GM04503 (cell line): ENCODE measurements at regions not wholly inside any gene's neighbourhood (a gene's known extent, or its start where the extent isn't known, plus 50 kb on each side); places are given as distances from the start of the nearest gene placed in this dataset.
"Not testable (repeated sequence)": the region's sequence is repeated elsewhere in the genome, so short reads cannot be mapped to it uniquely, and the experiment has no call there.

Source experiments
- DNase-seq: peaks from one replicate; pipeline ENCODE4 v3.0.0-alpha.2; 2012; ENCODE audit warnings: low read depth

DNA sequence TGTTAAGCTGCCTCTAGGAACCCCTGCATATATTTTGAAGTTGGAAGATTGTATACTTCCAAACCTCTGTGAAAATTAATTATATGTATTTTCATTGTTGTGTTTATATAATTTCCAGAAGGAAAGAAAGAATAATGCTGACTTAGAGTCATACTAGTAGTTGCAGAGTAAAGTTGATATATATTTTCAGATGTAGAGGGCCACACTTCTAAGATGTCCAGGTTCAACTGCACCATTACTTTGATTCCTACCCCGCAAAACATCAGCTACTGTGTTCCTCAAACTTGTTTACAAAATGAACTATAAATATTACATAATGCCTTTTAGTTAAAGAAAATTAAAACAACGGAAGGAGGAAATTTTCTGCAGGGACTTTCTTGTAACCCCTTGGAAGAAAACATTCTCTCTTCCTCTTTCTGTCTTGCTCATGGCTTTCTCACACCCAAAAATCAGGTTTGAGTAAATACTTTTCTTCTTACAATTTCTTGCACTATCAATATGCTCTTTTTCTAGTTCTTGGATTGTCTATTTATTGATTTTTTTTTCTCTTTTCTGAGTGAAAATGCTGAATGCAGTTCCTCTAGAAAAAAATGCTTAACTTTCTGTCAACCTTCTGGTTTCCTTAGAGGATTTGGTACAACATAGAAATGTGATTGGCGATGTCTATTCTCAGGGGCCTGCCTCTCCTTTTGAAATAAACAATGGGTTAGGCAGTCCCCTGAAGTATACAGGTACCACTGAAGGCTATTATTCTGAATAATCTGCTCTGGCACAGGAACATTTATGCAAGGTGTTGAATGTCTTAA, 867.8 kb downstream of the TTLL7 start:
- DNase-seq = no peak

DNA sequence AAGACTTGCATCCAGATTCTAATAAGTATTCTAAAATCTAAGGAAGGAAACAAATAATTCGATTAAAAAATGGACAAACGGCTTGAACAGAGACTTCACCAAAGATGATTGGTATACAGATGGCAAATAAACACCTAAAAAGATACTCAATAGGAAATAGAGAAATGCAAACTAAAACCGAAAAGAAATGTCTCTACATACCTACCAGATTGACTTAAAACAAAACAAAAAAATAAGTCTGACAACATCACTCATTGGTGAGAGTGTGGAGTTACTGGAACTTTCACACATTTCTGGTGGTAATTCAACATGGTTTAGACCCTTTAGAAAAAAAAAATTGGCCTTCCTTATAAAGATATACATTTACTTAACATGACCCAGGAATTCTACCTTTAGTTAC, 869.8 kb downstream of the TTLL7 start:
- DNase-seq = no peak

DNA sequence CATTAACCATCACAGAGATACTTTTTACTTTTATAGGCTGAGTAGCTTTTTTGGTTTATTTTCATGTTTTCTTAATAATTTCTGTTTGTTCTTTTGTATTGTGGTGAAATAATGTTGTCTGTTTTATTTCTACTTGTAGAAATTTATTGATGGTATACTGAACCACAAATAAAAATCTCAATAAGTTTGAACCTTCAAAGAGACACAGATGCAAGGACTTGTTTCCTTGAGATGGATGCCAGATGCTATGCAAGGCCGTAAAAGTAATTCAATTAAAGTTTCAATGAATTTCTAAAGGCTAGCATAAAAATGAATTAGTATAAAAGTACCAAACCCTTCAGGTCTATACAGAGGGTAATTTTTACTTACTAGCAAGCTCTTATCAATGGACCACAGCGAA, 873.5 kb downstream of the TTLL7 start:
- DNase-seq = no peak

DNA sequence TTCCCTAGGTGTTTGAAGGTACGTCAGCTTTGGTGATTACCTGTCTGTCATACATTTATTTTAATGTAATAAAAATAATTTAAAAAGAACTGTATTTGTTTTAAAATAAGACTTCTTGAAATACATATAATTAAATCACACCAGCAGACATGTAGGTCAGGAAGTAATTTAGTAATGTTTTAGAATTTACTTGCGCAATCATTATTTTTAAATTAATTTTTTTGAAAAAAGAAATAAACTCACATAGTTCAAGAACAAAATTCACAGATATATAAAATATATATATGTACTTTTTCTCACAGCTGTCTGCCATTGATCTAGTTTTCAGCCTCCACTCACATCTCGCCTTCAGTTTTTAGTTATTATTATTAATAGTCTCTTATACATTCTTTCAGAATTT, 875.9 kb downstream of the TTLL7 start:
- no peak for DNase-seq

DNA sequence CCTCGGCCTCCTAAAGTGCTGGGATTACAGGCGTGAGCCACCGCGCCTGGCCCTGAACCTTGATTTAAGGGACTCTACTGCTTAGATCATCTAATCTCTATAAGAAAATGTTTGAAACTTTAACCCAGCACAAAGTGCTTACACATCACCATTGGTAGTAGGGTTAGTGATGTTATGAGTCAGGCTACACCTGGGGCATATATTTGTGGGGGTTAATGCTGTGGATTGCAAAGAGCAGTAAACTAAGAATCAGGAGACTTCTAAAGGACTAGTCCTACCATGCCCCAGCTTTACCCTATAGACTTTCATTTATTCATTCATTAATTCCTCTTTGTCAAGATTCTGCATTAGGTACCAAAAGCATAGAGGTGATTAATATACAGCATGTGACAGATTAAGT, 880.5 kb downstream of the TTLL7 start:
- no peak for DNase-seq

DNA sequence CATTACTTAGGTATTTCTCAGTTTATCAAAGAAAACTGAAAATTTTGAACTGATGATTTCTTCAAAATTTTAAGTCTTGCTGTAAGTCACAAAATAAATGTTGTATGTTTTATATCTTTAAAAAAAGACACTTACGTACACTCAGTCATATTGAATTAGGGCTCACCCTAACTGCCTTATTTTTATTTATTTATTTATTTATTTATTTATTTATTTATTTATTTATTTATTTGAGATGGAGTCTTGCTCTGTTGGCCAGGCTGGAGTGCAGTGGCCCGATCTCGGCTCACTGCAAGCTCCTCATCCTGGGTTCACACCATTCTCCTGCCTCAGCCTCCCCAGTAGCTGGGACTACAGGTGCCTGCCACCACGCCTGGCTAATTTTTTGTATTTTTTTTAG, 881.9 kb downstream of the TTLL7 start:
- not testable (repeated sequence) for DNase-seq

DNA sequence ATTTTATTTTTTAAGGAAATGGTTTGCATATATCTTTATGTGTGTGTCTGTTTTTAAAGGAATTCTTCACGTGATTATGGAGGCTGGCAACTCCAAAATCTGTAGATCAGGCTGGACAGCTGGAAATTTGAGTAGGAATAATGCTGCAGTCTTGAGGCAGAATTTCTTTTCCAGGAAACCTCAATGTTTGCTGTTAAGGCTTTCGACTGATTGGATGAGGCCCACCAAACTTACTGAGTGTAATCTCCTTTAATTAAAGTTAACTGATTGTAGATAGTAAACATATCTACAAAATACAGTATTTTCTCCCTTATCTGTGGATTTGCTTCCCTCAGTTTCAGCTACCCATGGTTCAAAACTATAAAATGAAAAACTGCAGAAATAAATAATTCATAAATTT, 883.1 kb downstream of the TTLL7 start:
- no peak for DNase-seq

DNA sequence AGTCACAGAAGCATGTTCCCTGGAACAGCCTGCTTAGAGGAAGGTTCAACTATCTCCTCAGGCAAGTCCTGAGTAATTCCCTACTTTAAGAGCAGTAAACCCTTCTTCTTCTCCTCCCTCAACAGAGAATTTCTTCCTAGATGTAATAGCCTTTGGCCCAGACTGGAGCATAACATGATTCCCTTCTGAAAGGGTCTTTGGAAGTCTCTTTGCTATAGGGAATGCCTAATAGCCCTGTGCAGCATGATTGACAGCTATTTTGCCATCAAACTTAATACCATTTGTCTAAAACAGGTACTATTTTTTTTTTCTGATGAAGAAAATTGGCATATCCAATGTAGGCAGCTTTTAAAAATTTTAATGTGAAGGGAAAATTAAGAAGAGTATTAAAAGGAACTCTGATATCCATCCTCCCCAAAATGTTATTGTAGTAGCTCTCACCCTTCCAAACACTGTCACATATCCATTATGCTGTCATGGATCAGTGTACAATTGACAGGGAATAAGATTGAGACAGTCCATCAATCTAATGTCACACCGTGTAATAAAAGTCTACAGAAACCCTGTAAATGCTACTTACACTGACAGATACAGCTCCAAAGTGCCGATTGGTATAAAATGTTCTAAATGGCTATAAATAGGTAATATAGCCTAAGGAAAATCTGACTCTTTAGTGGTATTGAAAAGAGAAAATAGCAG, 884.6 kb downstream of the TTLL7 start:
- DNase-seq = no peak

DNA sequence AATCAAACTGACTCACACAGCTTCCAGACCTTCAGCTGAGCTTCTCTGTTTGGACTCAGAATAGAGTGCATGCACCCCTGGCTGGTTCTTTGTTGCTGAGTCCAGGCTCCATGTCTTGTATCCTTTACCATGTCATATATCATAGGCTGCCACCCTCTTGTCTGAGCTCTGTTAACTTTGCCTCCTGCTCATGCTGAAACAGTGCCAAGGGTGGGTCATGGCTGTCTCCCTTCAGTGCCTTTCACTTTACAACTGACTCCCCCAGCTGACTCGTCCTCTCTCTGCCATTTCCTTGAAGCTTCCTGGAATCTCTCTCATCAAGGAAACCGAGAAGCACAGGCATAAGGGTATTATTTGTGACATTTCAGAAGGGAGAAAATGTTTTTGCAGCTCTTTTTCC, 885.3 kb downstream of the TTLL7 start:
- no peak for DNase-seq

DNA sequence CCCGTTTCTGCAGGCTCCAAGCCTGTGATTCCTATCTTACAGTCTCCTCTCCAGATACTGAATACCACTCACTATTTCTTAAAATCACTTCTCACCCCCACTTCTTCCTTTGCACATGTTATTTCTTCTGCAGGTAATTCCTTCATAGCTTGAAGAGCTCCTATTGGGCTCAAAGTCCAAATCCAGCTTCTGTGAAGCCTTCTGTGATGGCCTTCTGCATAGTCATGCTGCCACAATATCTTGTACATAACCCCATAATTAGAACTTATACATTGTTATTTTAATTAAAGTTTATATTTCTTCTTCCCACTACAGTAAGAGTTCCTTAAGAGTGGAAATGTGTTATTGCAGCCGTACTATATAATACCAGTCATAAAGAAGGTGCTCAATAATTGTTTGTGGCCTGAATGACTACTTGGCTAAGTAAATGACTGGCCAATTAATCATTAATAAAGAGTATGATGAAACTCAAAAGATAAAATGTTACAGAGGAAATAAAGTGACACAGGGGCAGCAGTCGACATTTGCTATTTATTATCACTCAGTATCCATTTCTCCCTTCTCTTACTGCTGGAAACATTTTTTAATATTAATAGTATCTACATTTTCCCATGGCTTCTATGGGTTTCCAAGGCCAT, 886.6 kb downstream of the TTLL7 start:
- DNase-seq = no peak

DNA sequence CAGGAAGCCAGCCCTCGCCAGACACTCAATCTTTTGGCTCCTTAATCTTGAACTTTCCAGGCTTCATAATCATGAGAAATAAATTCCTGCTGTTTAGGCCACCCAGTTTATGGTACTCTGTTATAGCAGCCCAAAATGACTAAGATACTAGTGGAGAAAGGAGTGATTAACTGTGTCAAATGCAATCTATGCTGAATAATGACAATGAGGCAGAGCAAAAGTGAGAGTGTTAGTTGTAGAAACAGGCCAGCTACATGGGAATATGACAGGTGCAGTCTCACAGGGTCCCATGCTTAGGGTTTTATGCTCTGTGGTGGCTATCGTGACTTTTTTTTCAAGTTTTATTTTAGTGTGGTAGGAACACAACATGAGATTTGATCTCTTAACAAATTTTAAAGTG, 888.8 kb downstream of the TTLL7 start:
- no peak for DNase-seq

DNA sequence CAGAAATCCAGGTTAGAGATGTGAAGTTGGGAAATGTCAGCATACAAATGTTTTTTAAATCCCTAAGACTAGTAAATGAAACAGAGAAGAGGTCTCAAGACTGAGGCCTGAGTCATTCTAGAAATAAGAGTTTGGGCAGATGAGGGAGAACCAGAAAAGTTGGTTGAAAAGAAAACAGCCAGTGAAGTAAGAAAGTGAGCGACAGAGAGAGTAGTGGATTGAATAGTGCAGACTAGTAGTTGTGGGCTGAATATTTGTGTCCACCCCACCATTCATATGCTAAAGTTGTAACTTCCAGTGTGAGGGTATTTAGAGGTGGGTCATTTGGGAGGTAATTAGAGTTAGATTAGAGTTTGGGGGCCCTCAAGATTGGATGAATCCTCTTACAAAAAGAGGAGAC, 889.2 kb downstream of the TTLL7 start:
- no peak for DNase-seq

DNA sequence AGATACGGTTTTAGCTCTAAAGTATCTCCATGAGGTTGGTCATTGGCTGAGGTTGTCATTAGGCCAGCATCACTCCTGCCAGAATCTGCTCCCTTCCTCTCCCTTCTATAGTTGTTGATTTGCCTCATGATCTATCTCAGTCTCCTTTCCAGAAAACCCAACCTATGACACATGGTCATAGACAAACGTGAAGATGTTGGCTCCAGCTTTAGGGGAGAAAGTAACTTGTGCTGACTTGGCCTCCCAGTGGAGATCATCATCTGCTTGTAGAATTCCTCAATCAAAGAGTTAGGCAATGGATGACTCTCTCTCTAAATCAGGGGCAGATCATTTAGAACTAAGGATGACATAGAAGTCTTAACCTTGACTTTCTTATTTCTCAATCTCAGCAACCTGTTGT, 894.4 kb downstream of the TTLL7 start:
- no peak for DNase-seq

DNA sequence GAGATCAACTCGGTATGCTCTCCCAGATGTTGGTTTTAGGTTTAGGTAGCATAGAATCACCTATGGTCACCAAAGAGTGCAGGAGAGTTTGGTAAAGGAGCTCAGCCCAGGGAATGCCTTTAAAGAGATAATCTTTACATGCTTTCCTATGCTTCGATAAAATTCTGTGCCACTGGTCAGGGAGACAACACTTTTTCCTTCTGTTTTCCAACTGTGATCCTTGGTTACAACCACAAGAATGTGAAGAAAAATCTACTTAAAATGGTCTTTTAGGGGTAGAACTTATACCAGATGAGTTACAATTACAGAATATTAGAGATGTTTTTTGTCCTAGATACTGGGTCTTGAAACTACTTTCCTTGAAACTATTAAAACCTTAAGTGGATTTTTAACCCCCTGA, 895.6 kb downstream of the TTLL7 start:
- no peak for DNase-seq

DNA sequence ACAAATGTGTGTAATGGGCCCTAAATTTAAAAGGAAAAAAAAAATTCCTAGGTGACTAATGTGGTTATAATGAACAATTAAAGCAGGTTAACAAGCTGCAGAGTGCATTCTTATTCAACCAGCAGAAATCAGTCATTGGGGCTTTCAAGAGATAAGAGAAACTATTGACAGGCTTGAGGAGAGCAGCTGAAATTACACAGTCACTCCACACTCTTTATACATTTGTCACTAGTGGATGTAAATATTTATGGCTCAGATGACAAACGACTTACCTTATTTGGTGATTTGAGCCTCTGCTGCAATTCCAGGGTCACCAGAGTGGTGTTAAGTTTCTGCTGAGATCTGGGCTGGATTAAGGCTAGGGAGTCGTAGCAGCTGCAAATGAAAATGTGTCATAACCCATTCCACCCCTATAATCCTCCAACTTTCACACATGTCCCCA, 896.3 kb downstream of the TTLL7 start:
- no peak for DNase-seq

DNA sequence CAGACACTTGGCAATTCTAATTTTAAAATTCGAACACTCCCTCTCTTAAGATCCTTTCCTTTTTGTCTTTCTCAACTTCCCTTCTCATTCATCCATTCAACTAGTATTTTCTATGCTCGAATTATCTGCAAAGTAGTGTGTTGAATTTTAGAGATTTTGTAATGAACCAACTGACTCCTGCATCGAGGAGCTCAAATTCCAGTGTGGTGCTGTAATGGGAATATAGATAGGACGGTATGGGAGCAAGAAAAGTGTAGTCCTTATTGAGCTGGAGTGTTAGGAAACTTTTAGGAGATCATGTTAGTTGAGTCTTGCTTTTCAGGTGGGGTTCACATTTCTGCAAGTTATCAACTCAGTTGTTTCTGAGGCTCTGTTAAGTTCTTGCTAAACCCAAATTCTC, 897.5 kb downstream of the TTLL7 start:
- DNase-seq = no peak

DNA sequence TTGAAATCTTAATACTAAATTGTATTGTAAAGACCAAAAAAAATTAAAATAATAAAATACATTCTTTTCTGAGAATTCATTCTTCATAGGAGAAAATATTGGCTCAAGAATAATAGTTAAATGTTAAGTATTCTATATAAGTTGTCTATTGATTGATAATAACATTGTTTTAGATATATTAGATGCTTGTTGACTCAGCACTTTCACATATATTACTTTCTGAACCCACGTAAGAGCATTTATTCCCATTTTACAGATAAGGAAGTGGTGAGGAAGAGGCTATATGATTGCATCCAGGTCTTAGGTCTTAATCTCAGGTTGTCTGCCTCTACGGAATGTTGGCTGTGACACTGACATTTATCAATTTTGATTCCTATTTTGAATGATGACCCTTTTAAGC, 898.8 kb downstream of the TTLL7 start:
- no peak for DNase-seq

DNA sequence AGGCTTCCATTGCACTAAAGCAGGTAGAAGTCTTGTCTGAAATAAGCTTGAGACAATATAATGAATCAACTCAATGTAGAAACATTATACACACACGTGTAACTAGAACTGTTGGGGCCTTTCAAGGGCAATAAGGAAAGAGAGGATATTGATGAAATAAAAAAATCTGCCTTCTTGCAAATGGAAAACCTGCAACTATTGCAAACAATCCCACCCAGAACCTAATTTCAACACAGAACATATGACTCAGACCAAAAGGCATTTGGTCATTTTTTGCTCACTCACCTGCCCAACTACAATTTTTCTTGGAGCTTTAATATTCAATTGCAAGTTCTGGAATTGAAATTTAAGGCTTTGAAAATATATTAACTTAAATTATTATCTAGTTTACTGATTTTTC, 900.1 kb downstream of the TTLL7 start:
- DNase-seq = no peak

DNA sequence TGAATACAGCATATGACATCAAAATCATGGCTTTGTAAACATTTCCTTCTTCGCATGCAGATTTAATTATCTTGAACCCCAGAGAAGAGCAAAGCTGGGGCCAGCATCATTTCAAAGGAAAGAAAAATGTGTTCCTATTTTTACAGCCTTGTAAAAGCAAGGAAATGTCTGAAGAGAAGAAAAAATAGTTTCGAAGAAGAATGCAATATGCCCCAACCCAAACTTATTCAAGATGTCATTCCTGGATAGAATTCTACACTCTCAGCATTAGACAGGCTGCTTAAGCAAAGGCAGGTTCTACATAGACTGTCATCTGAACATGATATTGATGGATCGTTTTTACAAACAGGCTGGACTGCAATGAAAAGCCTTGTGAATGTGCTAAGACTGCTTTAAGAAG, 900.8 kb downstream of the TTLL7 start:
- DNase-seq = no peak

DNA sequence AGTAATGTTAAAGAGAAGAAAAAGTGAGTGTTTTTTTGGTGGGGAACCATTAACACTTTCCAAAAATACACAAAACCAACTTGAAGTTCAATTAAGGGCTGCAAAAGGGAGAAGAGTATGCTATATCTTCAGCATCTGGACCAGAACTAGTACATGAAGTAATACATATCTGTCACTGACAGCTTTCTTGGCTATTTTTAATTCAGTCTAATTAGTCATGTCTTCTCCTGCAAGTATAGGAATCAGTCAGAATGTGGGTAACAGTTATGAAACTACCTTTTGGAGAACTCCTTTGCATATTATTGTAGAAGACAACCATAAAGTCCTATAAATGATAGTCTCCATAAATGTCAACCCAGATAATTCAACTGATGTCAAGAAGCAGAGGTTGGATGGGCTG, 901.2 kb downstream of the TTLL7 start:
- DNase-seq = no peak

DNA sequence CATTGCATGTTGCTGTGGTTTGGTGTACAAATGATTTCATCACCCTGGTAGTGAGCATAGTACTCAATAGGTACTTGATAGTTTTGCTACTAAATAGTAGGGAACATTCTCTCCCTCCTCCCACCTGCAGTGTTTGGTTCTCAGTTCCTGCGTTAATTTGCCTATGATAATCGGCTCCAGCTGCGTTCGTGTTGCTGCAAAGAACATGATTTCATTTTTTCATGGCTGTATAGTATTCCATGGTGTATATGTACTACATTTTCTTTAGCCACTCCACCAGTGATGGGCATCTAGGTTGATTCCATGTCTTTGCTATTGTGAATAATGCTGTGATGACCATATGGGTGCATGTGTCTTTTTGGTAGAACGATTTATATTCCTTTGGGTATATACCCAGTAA, 903.4 kb downstream of the TTLL7 start:
- no peak for DNase-seq

DNA sequence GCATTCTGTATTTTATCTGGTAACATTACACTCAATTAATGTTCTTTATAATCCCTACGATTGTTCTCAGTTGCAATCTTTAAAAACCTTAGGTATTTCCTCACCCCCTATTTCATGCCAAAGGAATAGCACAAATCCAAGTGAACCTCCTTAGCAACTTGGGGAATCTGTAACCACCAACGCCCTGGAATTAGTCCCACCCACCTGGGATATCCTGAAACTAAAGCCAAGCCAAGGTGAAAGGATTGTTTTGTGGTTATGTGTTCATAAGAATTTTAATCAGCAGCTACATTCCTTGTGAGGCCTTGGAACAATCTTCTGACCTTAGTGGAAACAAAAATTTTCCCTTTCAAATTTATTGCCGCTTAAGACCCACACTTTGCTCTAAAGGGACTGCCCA, 908.7 kb downstream of the TTLL7 start:
- DNase-seq = no peak

DNA sequence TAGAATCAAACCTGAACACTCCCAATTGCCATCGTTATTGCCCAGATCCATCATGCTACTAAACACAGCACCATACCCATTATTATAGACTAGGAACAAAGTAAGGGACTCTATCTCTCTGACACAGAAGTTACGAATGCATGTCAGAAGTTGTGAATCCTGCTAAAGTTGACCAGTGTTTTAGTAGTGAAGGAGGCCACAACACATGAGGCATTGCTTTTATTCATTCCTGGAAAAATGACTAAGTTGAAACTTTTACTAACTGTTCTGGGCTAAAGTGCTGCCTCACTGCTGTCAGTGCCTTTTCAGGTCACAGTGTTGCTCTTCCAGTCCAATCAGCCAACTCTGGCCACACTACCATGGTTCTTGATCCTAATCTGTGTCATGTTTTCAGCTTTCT, 911.1 kb downstream of the TTLL7 start:
- no peak for DNase-seq
